ENCODE measurements at regions not wholly inside any gene's neighbourhood (a gene's known extent, or its start where the extent isn't known, plus 50 kb on each side); places are given as distances from the start of the nearest gene placed in this dataset.

GRCh38 chr15:94586099-94586498 lies 354.7 kb downstream of the MCTP2 start:
- Histone ChIP-seq H3K36me3 (ENCODE audit: insufficient read depth, insufficient read length, low read length) (no peaks in the 10 kb centered on the region), H3K27me3 (ENCODE audit: insufficient read depth, insufficient read length) (no peaks in the 10 kb centered on the region), H3K4me3 (ENCODE audit: insufficient read length, low read depth) (no peak overlapping the region), H3K4me1 (ENCODE audit: insufficient read depth, insufficient read length) (no peaks in the 10 kb centered on the region), H3K9ac (ENCODE audit: insufficient read length, low read depth) (no peak overlapping the region), H3K9me3 (ENCODE audit: insufficient read depth, low read length) (no peaks in the 10 kb centered on the region; the same call in 1 of the 2 replicates)
- no peak for TF ChIP-seq SUZ12 (IDR thresholded peaks at IDR 0.05; ENCODE audit: extremely low read depth, insufficient read depth, insufficient read length)
- TF ChIP-seq ZNF274 (IDR thresholded peaks at IDR 0.05; ENCODE audit: low read depth, low read length) = no peak
- no peak for TF ChIP-seq YY1 (IDR thresholded peaks at IDR 0.05; ENCODE audit: insufficient read depth, insufficient read length)
- no peak for DNase-seq (ENCODE audit: low read depth, low spot score)

GRCh38 chr15:94587113-94587512 lies 355.8 kb downstream of the MCTP2 start:
- H3K4me1 ChIP-seq (ENCODE audit: insufficient read depth, insufficient read length) = no peaks in the 10 kb centered on the region
- no peak for DNase-seq (ENCODE audit: low read depth, low spot score)
- H3K27me3 ChIP-seq (ENCODE audit: insufficient read depth, insufficient read length) = no peaks in the 10 kb centered on the region
- no peak overlapping the region for H3K4me3 ChIP-seq (ENCODE audit: insufficient read length, low read depth)
- no peaks in the 10 kb centered on the region for H3K36me3 ChIP-seq (ENCODE audit: insufficient read depth, insufficient read length, low read length)
- H3K9me3 ChIP-seq (ENCODE audit: insufficient read depth, low read length) = no peaks in the 10 kb centered on the region; the same call in 1 of the 2 replicates
- TF ChIP-seq YY1 (IDR thresholded peaks at IDR 0.05; ENCODE audit: insufficient read depth, insufficient read length) (no peak), ZNF274 (IDR thresholded peaks at IDR 0.05; ENCODE audit: low read depth, low read length) (no peak), SUZ12 (IDR thresholded peaks at IDR 0.05; ENCODE audit: extremely low read depth, insufficient read depth, insufficient read length) (no peak)
- no peak overlapping the region for H3K9ac ChIP-seq (ENCODE audit: insufficient read length, low read depth)

GRCh38 chr15:94588993-94589392 lies 357.6 kb downstream of the MCTP2 start:
- no peak for TF ChIP-seq ZNF274 (IDR thresholded peaks at IDR 0.05; ENCODE audit: low read depth, low read length)
- TF ChIP-seq SUZ12 (IDR thresholded peaks at IDR 0.05; ENCODE audit: extremely low read depth, insufficient read depth, insufficient read length) = no peak
- TF ChIP-seq YY1 (IDR thresholded peaks at IDR 0.05; ENCODE audit: insufficient read depth, insufficient read length) = no peak
- no peaks in the 10 kb centered on the region for H3K4me1 ChIP-seq (ENCODE audit: insufficient read depth, insufficient read length)
- H3K9ac ChIP-seq (ENCODE audit: insufficient read length, low read depth) = no peak overlapping the region
- H3K9me3 ChIP-seq (ENCODE audit: insufficient read depth, low read length) = no peaks in the 10 kb centered on the region; the same call in 1 of the 2 replicates
- no peak for DNase-seq (ENCODE audit: low read depth, low spot score)
- H3K27me3 ChIP-seq (ENCODE audit: insufficient read depth, insufficient read length) = no peaks in the 10 kb centered on the region
- H3K36me3 ChIP-seq (ENCODE audit: insufficient read depth, insufficient read length, low read length) = no peaks in the 10 kb centered on the region
- H3K4me3 ChIP-seq (ENCODE audit: insufficient read length, low read depth) = no peak overlapping the region

GRCh38 chr15:94592495-94592894 lies 361.1 kb downstream of the MCTP2 start:
- TF ChIP-seq SUZ12 (IDR thresholded peaks at IDR 0.05; ENCODE audit: extremely low read depth, insufficient read depth, insufficient read length) = no peak
- TF ChIP-seq YY1 (IDR thresholded peaks at IDR 0.05; ENCODE audit: insufficient read depth, insufficient read length) = no peak
- no peak for TF ChIP-seq ZNF274 (IDR thresholded peaks at IDR 0.05; ENCODE audit: low read depth, low read length)
- H3K36me3 ChIP-seq (ENCODE audit: insufficient read depth, insufficient read length, low read length) = no peaks in the 10 kb centered on the region
- H3K4me1 ChIP-seq (ENCODE audit: insufficient read depth, insufficient read length) = no peaks in the 10 kb centered on the region
- no peaks in the 10 kb centered on the region for H3K9me3 ChIP-seq (ENCODE audit: insufficient read depth, low read length)
- H3K27me3 ChIP-seq (ENCODE audit: insufficient read depth, insufficient read length) = no peaks in the 10 kb centered on the region
- H3K4me3 ChIP-seq (ENCODE audit: insufficient read length, low read depth) = no peak overlapping the region
- no peak for DNase-seq (ENCODE audit: low read depth, low spot score)
- no peak overlapping the region for H3K9ac ChIP-seq (ENCODE audit: insufficient read length, low read depth)

- no peaks in the 10 kb centered on the region for H3K36me3 ChIP-seq (ENCODE audit: insufficient read depth, insufficient read length, low read length)
- H3K9ac ChIP-seq (ENCODE audit: insufficient read length, low read depth) = no peak overlapping the region
- H3K27me3 ChIP-seq (ENCODE audit: insufficient read depth, insufficient read length) = no peaks in the 10 kb centered on the region
- H3K4me3 ChIP-seq (ENCODE audit: insufficient read length, low read depth) = no peak overlapping the region
- no peaks in the 10 kb centered on the region for H3K4me1 ChIP-seq (ENCODE audit: insufficient read depth, insufficient read length)
- no peak for DNase-seq (ENCODE audit: low read depth, low spot score)
- no peaks in the 10 kb centered on the region for H3K9me3 ChIP-seq (ENCODE audit: insufficient read depth, low read length)
- TF ChIP-seq YY1 (IDR thresholded peaks at IDR 0.05; ENCODE audit: insufficient read depth, insufficient read length) (no peak), SUZ12 (IDR thresholded peaks at IDR 0.05; ENCODE audit: extremely low read depth, insufficient read depth, insufficient read length) (no peak), ZNF274 (IDR thresholded peaks at IDR 0.05; ENCODE audit: low read depth, low read length) (no peak)
Observed at GRCh38 chr15:94596707-94597106, 365.3 kb downstream of the MCTP2 start.

- Histone ChIP-seq H3K27me3 (ENCODE audit: insufficient read depth, insufficient read length) (no peaks in the 10 kb centered on the region), H3K4me3 (ENCODE audit: insufficient read length, low read depth) (no peak overlapping the region), H3K4me1 (ENCODE audit: insufficient read depth, insufficient read length) (no peaks in the 10 kb centered on the region), H3K9me3 (ENCODE audit: insufficient read depth, low read length) (no peaks in the 10 kb centered on the region), H3K9ac (ENCODE audit: insufficient read length, low read depth) (no peak overlapping the region), H3K36me3 (ENCODE audit: insufficient read depth, insufficient read length, low read length) (no peaks in the 10 kb centered on the region)
- TF ChIP-seq YY1 (IDR thresholded peaks at IDR 0.05; ENCODE audit: insufficient read depth, insufficient read length) (no peak), ZNF274 (IDR thresholded peaks at IDR 0.05; ENCODE audit: low read depth, low read length) (no peak), SUZ12 (IDR thresholded peaks at IDR 0.05; ENCODE audit: extremely low read depth, insufficient read depth, insufficient read length) (no peak)
- DNase-seq (ENCODE audit: low read depth, low spot score) = no peak
Observed at GRCh38 chr15:94600505-94600904, 369.1 kb downstream of the MCTP2 start.

GRCh38 chr15:94602754-94603470 lies 371.6 kb downstream of the MCTP2 start:
- H3K9me3 ChIP-seq (ENCODE audit: insufficient read depth, low read length) = no peaks in the 10 kb centered on the region
- no peak overlapping the region for H3K9ac ChIP-seq (ENCODE audit: insufficient read length, low read depth)
- H3K36me3 ChIP-seq (ENCODE audit: insufficient read depth, insufficient read length, low read length) = no peaks in the 10 kb centered on the region
- no peak for DNase-seq (ENCODE audit: low read depth, low spot score)
- no peaks in the 10 kb centered on the region for H3K4me1 ChIP-seq (ENCODE audit: insufficient read depth, insufficient read length)
- no peak for TF ChIP-seq YY1 (IDR thresholded peaks at IDR 0.05; ENCODE audit: insufficient read depth, insufficient read length)
- no peak for TF ChIP-seq SUZ12 (IDR thresholded peaks at IDR 0.05; ENCODE audit: extremely low read depth, insufficient read depth, insufficient read length)
- no peak for TF ChIP-seq ZNF274 (IDR thresholded peaks at IDR 0.05; ENCODE audit: low read depth, low read length)
- no peaks in the 10 kb centered on the region for H3K27me3 ChIP-seq (ENCODE audit: insufficient read depth, insufficient read length)
- no peak overlapping the region for H3K4me3 ChIP-seq (ENCODE audit: insufficient read length, low read depth)
